ENCODE measurements at regions not wholly inside any gene's neighbourhood (a gene's known extent, or its start where the extent isn't known, plus 50 kb on each side); places are given as distances from the start of the nearest gene placed in this dataset.
"Not testable (repeated sequence)": the region's sequence is repeated elsewhere in the genome, so short reads cannot be mapped to it uniquely, and the experiment has no call there.

- no peak for DNase-seq (ENCODE audit: low spot score)
- FAIRE-seq, result no peak
Observed at GRCh38 chr4:31007858-31008257, 287.7 kb downstream of the PCDH7 start.

- no peak for FAIRE-seq
- no peak for DNase-seq (ENCODE audit: low spot score)
Observed at GRCh38 chr4:31009926-31010325, 289.8 kb downstream of the PCDH7 start.

- FAIRE-seq, result no peak
- DNase-seq (ENCODE audit: low spot score), result no peak
Observed at GRCh38 chr4:31015123-31015522, 295.0 kb downstream of the PCDH7 start.

DNA sequence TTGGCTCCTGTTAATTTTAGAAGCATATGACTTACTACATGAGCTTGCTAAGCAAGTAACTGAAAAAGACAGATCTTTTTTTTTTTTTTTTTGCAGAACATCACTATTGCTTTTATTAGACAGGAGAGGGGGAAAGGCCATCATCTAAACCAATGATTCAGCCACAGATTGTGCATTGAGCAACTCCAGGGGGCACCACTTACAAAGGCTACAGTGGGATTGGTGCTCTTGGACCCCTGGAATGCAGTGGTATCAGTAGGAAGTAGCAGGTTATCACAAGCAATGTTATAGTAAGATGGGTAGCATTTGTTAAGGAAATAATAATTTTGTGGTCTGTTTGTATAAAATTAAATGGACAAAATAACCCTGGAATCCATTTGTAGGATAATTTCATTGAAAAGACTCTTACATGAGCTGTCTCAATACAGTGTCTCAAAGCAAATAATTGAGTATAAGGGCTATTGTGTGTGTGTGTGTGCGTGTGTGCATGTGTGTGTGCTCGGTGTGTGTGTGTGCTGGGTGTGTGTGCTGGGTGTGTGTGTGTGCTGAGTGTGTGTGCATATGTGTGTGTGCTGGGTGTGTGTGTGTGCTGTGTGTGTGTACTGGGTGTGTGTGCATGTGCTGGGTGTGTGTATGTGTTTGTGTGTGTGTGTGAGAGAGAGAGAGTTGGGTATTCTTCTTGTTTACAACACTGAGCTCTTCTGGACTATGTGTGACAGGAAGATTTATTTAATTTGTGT, 296.3 kb downstream of the PCDH7 start:
- FAIRE-seq, result no peak
- no peak for DNase-seq (ENCODE audit: low spot score)

- FAIRE-seq (no peak), DNase-seq (ENCODE audit: low spot score) (no peak)
Observed at GRCh38 chr4:31020363-31020762, 300.2 kb downstream of the PCDH7 start.

GRCh38 chr4:31021008-31021407, 300.8 kb downstream of the PCDH7 start:
- DNase-seq (ENCODE audit: low spot score) (no peak), FAIRE-seq (no peak)

DNA sequence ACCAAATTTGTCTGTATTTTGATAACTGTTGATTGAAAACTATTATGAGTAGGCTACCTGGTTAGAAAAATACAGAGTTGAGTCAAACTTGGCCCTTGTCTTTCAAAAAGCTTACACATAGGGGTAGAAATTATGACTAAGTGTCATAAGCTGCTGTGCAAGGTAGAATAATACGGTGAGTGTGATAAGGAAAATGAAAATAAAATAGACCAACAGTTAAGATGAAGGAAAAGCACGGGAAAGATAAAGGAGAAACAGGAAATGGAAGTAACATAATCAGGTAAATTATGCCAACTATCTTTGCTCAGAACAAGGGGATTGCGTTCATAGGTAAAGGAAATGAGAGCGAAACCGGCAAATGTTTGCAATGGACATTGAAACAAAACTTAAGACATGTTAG, 302.5 kb downstream of the PCDH7 start:
- FAIRE-seq (no peak), DNase-seq (ENCODE audit: low spot score) (no peak)

DNA sequence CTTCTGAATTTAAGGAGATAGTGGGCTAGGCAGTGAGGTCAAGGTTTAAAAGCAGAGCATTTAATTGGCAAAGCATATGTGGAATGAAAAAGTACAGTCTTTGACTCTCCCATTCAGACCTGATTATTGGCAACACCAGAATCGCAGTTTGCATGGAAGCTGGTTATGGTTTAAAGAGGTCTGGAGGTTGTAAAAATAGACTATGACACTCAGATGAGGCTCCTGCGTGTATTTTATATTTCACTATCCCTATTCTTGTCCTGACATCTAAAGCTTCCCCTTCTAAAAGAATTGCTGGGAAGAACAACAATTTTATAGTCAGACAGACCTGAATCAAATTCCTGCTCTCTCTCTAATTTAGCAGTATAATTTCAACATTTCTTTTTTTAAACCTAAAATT, 302.9 kb downstream of the PCDH7 start:
- DNase-seq (ENCODE audit: low spot score), result no peak
- FAIRE-seq, result no peak

GRCh38 chr4:31023742-31024141, 303.6 kb downstream of the PCDH7 start:
- FAIRE-seq (no peak), DNase-seq (ENCODE audit: low spot score) (no peak)

DNA sequence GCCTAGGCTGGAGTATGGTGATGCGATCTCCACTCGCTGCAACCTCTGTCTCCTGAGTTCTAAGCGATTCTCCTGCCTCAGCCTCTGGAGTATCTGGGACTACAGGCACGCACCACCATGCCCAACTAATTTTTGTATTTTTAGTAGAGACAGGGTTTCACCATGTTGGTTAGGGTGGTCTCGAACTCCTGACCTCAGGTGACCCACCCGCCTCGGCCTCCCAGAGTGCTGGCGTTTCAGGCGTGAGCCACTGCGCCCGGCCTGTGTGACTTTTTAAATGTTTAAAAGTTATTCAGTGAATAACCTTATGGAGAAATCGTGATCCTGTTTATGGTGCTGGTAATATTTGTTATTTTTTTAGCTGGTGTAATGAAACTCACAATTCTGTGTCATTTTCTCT, 304.6 kb downstream of the PCDH7 start:
- not testable (repeated sequence) for FAIRE-seq; DNase-seq (ENCODE audit: low spot score)

GRCh38 chr4:31026256-31026655, 306.1 kb downstream of the PCDH7 start:
- DNase-seq (ENCODE audit: low spot score) (no peak), FAIRE-seq (no peak)

DNA sequence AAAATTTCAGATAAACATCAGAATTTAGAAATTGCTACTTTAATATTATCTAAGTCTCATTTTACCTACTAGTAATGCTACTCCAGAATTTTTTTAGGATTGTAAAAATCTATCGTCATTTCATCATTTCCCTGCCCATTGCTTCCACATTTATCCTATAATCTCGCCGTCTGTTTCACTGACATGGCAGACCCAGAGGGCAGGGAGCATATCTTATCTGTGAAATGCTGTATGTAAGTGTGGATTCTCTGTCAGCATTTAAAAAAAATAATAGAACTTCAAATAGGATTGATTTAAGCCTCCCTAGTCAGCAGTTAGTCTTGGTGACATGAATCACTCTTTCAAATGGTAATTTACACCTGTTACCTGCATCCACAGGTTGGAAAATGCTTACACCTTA, 314.4 kb downstream of the PCDH7 start:
- FAIRE-seq (no peak), DNase-seq (ENCODE audit: low spot score) (no peak)

GRCh38 chr4:31035761-31036160, 315.6 kb downstream of the PCDH7 start:
- DNase-seq (ENCODE audit: low spot score) (no peak), FAIRE-seq (no peak)

DNA sequence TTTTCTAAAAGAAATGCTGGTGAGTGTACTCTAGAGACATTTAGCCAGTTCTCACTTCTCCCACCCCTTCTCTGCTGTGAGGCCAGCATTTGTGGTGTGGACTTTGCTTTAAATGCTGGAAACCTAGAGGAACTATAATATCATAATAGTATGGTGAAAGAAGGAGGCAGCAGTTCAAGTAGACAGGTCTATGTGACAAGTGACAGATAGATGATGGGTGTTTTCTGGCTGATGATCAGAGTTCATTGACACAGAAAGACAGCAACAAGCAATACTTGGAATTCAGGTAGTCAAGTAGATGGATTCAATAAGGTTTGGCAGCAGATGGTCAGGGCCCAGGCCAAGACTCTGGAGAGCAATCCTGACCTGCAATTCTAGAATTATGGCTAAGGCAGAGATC, 317.5 kb downstream of the PCDH7 start:
- FAIRE-seq, result no peak
- DNase-seq (ENCODE audit: low spot score), result no peak

DNA sequence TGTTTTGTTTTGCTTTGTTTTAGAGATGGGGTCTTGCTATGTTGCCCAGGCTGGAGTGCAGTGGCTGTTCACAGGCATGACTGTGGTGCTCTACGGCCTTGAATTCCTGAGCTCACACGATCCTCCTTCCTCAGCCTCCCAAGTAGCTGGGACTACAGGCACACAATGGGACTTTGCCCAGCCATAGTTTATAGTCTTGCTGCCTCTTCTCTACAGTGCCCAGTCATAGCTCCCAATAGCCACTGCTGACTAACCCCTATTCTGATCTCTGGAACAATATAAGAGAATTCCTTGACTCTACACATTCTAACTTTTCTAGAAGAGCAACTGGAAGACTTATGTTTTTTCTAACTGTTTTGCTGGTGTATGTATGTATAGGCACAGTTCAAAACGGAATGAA, 319.2 kb downstream of the PCDH7 start:
- DNase-seq (ENCODE audit: low spot score) (no peak), FAIRE-seq (no peak)

- FAIRE-seq, result no peak
- DNase-seq (ENCODE audit: low spot score), result no peak
Observed at GRCh38 chr4:31040106-31040505, 319.9 kb downstream of the PCDH7 start.

GRCh38 chr4:31041385-31041784, 321.2 kb downstream of the PCDH7 start:
- FAIRE-seq, result no peak

DNA sequence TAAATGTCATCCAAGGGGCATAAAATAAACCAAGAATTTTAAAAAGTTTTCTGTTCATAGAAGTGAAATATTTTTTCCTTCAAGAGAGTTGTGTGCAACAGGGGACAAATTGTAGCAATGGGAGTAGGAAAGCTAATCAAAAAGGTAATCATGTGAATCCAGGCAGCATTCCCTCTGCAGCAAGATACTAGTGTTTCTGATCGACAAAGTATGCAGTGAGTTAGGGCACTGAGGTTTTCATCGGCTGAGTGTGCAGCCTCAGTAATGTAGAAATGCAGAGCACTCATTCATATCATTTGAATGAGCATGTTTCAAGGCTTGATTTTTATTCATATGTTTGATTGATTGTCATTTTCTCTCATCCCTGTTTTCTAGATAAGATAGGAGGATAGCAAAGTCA, 321.7 kb downstream of the PCDH7 start:
- DNase-seq (ENCODE audit: low spot score) (no peak), FAIRE-seq (no peak)

More at GRCh38 chr4:31041385-31041784, 321.2 kb downstream of the PCDH7 start:
- no peak for DNase-seq (ENCODE audit: low spot score)

DNA sequence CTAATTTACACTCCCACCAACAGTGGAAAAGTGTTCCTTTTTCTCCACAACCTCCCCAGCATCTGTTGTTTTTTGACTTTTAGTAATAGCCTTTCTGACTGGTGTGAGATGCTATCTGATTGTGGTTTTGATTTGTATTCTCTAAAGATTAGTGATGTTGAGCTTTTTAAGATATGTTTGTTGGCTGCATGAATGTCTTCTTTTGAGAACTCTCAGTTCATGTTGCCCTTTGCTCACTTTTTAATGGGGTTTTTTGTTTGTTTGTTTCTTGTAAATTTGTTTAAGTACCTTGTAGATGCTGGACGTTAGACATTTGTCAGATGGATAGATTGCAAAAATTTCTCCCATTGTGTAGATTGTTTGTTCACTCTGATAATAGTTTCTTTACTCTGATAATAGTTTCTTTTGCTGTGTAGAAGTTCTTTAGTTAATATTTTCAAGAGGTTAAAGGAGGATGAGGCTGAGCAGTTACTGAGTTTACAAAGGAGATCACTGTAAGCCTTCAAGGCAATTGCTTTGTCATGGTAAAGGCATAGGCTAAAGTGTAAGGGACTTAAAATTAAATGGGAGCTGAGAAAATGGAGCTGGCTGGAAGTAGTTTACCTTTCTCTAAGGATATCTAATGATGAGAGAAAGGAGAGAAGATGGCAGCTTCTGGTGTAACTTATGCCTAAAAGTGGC, 323.4 kb downstream of the PCDH7 start:
- DNase-seq (ENCODE audit: low spot score), result no peak
- FAIRE-seq, result no peak

DNA sequence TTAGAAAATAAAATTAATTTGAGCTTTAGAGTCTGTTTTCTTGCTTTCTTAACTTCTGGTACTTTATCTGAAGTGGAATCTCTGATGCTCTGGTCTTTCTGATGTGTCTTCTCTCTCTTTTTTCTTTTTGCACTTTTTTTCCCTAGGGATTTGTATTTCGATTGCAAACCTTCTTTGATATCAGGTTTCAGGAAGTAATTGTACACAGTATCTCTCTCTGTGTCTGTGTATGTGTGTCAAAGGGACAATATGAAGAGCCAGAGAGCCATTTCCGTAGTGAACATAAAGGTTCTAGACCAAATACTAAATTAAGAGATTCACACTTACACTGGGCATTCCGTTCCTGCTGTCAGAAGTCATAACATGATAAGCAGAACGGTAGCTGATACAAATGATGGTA, 325.0 kb downstream of the PCDH7 start:
- no peak for FAIRE-seq
- no peak for DNase-seq (ENCODE audit: low spot score)

DNA sequence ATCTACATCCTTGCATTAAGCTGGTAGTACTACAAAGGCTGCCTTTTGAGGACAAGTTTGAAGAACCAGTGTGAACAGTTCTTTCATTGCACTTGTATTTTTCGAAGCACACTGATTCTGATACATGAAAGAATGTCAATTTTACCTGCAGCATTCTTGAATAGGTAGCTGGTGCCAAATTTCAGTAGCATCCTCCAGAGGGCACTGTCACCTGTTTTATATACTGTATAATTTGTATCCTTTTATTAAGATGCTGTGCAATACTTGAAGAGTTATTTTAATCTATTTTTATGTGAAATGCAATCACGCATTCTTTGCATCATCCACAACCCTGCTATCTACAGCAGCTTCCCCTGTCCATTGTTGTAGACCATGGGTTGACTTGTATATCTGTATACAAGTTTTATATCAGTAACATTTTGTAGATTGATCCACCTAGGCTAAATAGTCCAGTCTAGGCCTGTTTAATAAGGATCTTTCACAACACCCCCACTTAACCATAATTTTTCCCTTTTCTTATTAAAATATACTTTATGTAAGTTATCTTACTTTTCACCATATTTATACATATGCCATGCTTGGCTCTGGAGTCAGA, 325.7 kb downstream of the PCDH7 start:
- peak; percentile 32 for DNase-seq (ENCODE audit: low spot score)
- peak; percentile 40 for FAIRE-seq

DNA sequence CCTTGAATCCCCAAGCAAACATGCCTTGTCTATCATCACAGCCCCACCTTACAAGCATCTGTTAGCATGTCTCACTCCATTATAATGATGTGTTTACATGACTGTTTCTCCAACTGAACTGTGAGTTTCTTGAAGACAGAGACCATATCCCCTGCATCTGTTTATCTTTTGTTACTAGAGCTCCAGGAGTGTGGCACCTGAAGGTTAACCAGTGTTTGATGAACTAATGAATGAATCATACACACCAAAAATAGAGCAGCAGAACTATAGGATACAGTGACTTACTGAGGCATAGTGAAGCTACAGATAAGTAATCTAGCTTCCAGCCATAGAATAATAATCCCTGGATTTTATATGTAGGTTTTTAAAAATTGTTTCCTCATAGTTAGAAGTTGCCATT, 331.0 kb downstream of the PCDH7 start:
- FAIRE-seq, result no peak
- DNase-seq (ENCODE audit: low spot score), result no peak

- no peak for FAIRE-seq
- DNase-seq (ENCODE audit: low spot score), result no peak
Observed at GRCh38 chr4:31051565-31051964, 331.4 kb downstream of the PCDH7 start.
